Hematopoietic multipotent progenitor cell treated with erythropoietin and hydrocortisone succinate and interleukin-3 and kit ligand, for 8 days (in vitro differentiated cells): ENCODE measurements at regions not wholly inside any gene's neighbourhood (a gene's known extent, or its start where the extent isn't known, plus 50 kb on each side); places are given as distances from the start of the nearest gene placed in this dataset.
"Not testable (repeated sequence)": the region's sequence is repeated elsewhere in the genome, so short reads cannot be mapped to it uniquely, and the experiment has no call there.

Source experiments
- DNase-seq: peaks from one replicate; pipeline ENCODE4 v3.0.0-alpha.2; 2015

DNA sequence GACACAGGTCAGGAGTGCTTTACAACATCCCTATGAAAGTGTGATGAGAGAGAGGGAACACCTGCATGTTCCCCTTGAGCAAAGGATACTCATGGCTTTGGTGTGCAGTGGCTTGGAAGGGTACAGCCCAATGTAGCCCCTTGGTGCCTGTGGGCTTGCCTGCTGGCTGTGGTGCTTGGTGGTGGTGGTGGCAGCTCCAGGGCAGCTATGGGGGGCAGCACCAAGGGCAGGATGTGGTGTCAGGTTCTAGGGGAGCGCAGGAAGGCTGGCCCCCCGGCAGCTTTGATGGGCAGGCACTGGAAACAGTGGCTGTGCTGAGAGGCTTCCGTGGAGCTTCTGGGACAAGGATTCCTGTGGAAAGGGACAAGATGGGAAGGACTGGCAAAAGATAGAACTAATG, 464.0 kb upstream of the ZMIZ1 start:
- DNase-seq, result no peak

DNA sequence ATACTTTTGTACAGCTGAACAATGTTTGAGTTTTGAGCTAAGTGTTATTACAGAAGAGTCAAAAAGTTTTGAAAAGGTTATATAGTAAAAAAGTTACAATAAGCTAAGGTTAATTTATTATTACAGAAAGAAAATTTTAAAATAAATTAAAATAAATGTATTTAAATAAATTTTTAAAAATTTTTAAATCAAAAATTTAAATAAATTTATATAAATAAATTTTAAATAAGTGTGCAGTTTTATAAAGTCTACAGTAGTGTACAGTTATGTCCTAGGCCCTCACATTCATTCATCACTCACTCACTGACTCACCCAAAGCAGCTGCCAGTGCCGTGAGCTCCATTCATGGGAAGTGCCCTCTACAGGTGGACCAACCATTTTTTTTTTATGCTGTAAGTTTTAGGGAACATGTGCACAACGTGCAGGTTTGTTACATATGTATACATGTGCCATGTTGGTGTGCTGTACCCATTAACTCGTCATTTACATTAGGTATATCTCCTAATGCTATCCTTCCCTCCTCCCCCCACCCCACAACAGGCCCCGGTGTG, 462.9 kb upstream of the ZMIZ1 start:
- peak; percentile 11 for DNase-seq

DNA sequence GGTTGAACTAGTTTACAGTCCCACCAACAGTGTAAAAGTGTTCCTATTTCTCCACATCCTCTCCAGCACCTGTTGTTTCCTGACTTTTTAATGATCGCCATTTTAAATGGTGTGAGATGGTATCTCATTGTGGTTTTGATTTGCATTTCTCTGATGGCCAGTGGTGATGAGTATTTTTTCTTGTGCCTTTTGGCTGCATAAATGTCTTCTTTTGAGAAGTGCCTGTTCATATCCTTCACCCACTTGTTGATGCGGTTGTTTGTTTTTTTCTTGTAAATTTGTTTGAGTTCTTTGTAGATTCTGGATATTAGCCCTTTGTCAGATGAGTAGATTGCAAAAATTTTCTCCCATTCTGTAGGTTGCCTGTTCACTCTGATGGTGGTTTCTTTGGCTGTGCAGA, 462.0 kb upstream of the ZMIZ1 start:
- DNase-seq, result not testable (repeated sequence)

DNA sequence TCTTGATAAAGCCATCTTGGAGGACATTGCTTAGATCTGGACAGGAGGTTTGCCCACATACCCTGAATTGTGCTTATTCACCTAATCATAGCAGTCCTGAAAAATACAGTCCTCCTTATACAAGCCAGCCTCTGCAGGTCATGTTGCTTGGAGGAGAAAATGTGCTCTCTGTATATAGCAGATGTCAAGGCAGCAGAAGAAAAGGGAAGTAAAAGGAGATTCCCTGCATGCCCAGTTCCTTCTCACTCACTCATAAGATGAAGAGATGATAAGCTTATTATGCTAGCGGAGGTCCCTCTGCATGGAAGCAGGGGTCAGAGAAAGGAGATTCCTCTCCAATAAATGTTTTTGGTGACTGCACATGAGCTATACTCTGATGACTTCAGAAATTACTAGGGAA, 458.8 kb upstream of the ZMIZ1 start:
- DNase-seq, result no peak

DNA sequence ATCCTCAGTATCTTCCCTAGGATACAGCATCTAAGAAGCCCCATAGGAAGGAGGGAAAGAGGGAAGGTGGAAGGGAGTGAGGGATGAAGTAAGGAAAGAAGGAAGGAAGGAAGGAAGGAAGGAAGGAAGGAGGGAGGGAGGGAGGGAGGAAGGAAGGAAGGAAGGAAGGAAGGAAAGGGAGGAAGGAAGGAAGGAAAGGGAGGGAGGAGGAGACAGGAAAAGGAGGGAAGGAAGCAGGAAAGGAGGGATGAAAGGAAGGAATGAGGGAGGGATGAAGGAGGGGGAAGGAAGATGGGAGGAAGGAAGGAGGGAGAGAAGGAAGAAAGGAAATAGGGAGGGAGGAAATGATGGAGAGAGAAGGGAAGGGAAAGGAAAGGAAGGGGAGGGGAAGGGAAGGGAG, 455.6 kb upstream of the ZMIZ1 start:
- DNase-seq, result no peak

DNA sequence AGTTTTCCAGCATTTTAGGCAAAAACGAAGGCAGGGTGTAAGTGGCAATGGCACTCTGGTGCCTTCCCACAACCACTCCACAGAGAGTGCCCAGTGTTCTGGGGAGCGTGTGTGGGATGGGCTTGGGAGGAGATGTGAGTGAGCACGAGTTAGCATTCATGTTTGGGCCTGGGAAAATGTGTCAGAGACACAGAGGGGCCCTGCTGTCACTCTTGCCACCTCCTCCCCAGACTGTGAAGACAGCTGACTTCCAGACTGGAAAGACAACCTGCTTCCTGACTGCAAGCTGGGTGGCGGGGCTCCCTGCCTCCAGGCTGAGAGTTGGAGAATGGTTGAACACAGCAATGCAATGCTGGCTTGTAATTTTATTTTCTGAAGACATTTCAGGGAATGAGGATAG, 454.5 kb upstream of the ZMIZ1 start:
- DNase-seq, result no peak

DNA sequence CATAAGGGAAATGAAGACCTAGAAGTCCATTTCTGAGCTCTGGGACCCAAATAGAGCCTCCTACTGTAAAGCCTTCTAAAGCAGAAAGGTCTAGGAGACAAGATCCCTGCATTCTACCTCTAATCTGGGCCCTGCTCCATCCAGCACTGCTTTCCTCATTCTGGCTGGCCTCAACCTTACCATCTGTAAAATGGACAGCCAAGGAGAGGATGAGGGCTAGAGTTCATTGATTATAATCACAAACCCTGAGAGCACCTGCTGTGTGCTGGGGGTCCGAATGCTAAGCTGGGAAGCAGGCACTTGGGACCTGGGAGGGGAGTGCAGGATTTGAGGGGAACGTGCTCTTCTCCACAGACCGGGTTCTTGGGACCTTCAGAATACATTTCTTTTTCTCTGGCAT, 454.0 kb upstream of the ZMIZ1 start:
- no peak for DNase-seq

DNA sequence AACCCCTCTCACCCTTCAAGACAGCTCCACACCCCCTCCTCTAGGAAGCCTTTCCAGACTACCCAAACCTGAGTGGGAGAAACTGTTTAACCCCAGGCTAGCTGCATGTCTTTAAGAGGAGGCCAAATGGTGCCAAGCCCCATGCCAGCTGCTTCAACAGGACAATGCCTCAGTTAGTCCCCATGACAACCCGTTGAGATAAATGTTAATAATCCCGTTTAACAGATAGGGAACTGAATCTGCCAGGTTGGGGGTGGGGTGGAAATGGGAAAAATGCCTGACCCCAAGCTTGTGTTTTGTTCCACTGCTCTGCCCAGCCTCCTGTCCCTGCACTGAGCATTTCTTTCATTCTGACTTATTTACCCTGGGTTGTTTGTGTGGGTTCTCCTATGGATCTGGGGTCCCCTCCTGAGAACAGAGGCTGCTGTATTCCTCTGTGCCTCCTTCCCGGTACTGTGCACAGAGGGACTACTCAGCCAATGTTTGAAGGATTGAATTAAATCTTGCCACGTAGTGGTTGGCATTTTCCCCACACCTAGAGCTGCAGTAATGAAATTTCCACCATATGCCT, 452.6 kb upstream of the ZMIZ1 start:
- no peak for DNase-seq

DNA sequence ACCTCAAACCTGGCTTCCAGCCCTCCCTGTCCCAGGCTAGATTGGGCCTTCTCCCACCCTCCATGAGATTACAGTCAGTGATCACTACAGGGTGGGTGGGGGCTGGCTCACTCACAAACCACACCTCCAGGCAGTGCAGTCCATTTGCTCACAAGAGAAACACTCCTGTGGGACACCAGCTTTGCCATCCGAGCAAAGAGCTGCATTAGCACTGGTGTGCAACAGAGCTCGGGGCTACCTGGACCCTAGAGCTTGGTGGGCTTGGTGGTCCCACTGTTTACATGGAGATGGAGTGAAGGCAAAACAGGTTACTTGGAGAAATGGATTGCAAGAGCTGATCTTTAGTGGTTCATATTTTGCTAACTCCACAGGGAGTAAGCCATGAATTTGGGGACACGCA, 451.7 kb upstream of the ZMIZ1 start:
- DNase-seq, result no peak

DNA sequence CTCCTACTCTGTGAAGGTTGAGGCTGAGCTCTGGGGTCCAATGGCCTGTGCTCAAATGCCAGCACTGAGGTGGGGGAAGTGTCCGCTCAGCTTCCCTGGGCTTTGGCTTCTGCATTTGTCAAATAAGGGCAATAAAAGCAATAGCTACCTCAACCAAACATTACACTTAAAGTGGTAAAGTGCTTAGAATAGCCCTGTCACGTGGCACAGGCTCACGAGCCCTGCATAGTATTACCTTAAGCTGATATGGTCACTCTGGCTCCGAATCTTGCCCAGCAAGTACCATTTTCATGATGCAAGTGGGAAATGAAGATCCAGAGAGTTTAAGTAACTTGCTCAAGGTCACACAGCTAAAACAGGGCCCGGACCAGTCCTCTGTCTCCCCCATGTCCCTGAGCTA, 451.1 kb upstream of the ZMIZ1 start:
- no peak for DNase-seq

DNA sequence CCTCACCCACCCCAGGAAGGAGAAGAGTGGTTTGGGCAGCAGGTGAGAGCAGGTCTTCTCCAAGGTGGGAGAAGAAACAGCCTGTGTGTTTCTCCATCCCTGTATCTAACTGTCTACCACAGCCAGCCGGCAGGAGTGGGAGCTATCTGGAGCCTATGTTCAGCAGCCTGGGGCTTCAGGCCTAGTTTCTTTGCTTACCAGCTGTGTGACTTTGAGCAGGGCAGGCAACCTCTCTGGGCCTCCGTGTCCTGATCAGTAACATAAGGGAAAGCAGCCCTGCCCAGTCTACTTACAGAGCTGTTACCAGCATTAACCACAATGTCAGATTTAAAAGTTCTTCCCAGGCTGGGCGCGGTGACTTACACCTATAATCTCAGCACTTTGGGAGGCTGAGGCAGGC, 450.7 kb upstream of the ZMIZ1 start:
- DNase-seq, result no peak

DNA sequence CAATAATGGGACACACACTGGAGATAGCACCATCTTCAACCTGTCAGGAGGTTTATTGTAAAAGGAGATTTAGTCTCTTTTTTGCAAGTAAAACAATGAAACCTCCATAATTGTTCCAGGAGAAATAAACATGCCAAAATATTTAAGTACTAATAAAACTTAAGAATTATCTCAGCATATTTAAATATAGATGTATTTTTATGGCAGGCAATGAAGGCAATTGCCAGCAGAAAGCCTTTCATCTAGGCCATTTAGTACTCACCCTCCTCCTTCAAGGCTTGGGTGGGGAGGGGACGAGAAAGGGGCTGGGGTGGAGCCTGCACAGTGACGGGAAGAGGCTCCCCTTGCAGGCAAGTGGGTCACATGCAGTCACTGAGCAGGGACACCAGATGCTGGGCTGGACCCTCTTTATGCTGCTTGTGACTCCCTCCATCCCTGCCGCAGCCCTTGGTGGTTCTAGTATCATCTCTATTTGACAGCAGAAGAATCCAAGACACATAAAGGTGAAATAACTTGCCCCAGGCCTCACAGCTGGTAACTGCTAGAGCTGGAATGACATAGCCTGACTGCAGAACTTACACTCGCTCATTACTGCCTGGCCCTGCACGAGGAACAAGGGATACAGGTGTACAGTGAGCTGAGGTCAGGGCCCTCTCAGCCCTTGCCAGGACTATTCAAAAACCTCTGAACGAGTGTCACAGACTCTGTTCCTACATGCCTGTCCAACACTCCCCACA, 449.5 kb upstream of the ZMIZ1 start:
- no peak for DNase-seq

DNA sequence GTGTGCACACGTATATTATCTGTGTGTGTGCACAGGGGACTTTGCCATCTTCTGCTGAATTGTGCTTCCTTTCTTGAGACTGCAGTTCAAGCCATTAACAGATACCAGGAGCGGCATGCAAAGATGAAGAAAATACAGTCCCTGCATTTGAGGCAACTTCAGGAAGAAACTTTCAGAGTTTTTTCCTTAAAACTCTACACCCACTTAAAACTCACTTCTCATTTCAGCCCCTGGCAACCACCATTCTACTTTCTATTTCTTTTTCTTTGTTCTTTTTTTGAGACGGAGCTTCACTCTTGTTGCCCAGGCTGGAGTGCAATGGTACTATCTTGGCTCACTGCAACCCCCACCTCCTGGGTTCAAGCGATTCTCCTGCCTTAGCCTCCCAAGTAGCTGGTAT, 448.9 kb upstream of the ZMIZ1 start:
- DNase-seq, result no peak

DNA sequence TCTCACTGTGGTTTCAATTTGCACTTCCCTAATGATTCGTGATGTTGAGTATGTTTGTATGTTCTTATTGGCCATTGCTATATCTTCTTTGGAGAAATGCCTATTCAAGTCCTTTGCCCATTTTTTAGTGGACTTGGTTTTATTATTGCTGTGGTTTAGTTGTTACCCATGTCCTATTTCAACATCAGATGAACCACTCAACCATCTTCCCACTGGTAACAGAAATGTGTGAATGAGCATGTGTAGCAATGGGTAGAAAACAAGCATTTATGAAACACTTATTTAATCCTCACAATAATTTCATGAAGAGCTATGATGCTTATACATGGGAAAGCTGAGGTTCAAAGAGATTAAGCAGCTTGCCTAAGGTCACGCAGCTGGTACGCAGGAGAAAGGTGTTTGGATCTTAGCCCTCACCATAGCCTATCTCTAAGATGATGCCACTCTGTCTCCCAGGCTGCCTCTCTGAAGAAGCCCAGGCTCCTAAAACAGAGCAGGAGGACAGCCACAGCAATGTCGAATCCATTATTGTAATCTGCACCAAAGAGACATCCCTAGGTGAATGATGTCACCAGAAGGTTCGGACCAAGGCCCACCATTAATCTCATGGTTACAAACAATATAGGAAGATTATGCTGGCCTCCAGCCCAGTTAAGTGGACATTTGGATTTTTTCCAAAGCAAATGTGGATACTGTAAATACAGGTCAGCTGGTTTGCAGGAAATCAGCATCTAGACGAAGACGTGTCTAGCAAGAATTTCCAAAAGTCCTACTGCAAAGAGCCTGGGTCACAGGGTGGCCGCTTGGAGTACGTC, 447.6 kb upstream of the ZMIZ1 start:
- no peak for DNase-seq

DNA sequence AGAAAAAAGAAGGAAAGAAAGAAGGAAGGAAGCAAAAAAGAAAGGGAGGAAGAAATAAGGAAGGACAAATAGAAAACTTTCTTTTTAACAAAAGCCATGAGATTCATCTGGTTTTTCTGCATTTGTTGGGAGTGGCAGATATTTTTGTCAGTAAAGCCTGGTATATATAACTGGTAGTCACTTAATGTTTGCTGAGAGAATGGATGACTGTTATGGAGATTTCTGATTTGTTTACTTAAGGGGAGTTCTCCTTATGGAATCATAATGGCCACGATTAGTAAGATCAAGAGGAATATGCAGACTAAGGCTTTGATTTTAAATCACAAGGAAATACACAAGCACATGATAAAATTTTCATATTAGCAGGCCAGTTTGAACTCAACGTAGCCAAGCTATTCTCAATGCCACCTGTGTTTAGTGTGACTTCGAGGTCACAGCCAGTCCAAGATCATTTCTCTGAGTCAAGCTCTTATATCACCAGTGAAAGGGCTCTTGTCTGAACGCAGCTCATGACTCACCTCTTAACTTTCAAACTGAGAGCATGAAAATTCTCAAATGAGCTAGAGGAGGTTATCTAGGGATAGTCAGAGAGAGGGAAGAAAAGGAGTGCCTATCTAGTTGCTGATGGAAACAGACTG, 445.1 kb upstream of the ZMIZ1 start:
- no peak for DNase-seq

DNA sequence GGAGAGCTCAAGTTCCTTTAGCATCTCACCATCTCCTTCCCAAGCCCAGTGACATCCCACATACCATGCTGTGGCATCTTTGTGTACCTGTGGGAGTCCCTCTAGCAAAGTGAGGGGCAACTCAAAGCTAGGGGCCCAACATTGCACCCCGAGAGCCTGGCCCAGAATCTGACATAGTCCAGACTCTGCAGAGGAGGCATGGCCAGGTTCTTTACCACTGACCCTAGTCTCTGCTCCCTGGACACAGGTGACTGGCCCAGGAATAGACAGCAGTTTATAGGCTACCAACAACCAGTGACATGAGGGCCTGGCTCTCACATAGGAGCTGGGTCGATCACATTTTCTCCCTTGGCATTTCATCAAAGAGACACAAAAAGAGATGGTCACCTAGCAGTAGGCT, 444.0 kb upstream of the ZMIZ1 start:
- no peak for DNase-seq

DNA sequence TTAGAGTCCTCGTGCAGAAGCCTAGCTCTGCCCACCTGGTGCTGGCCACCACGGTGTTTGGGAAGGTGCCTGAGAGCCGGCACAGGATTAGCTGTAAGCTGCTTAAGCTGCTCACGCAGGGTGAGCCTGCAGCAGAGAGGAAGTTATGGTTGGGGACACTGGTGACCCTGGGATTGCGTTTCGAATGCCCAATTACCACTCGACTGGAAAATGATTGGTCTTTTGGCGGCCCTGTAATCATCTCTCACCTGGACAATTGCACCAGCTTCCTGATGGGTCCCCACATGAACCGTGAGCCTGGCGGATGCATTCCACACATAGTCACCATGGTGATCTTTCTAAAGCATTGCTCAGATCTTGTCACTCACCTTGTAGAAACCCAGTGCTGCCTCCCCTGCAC, 442.3 kb upstream of the ZMIZ1 start:
- DNase-seq, result no peak

DNA sequence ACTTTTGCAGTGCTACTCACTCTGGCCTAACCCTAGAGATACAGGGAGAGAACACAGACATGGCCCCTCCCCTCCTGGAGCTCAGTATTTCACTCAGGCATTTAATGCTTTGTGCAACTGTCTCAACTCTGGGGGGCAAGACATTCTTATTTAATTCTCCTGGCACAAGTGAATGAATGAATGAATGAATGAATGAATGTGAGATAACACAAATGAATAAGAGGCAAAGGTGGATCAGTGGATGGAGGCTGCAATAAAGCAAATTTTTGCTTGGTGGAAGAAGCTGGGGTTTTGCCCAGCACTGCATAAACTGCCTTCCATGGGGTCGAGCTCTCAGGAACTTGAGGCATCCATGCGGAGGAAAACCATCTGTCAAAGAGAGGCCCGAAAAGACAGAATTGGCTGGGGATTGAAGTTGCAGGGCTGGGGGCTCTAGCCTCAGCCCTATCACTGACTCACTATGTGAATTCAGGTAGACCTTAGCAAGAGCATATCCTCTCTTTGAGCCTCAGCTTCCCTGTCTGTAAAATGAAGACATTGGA, 441.4 kb upstream of the ZMIZ1 start:
- no peak for DNase-seq

DNA sequence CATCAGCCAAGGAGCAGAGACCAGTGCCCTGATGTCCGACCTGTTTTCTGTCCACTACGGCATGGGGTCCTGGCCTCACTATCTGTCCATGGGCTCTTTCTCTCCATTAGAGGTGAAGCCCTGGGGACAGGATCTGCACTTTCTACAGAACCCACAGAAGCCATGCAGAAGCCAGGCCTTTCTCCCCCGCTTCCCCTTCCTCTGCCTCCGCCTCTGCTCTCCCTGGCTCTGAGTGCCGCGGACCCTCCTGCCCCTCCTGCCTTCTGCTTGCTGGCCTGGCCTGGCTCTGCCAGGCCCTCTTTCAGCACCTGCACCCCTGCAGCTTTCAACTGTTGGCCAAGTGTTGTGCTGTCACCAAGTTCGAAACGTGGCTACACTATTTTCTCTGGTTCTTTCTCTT, 439.8 kb upstream of the ZMIZ1 start:
- no peak for DNase-seq

DNA sequence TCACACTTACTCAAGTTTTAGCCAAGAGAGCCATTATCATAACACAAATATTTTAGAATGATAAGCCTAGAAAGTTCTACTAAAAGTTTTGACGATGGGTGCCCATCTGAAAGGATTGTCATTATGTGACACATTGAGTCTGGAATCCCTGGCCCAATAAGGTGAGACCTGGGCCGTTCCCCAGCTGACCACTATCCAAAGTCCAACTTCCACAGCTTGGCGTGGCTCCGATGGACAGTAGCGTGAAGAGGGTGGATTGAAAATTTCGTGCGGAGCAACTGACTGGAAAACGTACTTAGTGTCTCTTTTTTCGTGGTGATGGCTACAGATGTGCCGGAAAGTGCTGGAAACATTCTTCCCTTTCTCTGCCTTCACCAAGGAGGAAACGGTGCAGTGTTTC, 439.0 kb upstream of the ZMIZ1 start:
- DNase-seq, result no peak

DNA sequence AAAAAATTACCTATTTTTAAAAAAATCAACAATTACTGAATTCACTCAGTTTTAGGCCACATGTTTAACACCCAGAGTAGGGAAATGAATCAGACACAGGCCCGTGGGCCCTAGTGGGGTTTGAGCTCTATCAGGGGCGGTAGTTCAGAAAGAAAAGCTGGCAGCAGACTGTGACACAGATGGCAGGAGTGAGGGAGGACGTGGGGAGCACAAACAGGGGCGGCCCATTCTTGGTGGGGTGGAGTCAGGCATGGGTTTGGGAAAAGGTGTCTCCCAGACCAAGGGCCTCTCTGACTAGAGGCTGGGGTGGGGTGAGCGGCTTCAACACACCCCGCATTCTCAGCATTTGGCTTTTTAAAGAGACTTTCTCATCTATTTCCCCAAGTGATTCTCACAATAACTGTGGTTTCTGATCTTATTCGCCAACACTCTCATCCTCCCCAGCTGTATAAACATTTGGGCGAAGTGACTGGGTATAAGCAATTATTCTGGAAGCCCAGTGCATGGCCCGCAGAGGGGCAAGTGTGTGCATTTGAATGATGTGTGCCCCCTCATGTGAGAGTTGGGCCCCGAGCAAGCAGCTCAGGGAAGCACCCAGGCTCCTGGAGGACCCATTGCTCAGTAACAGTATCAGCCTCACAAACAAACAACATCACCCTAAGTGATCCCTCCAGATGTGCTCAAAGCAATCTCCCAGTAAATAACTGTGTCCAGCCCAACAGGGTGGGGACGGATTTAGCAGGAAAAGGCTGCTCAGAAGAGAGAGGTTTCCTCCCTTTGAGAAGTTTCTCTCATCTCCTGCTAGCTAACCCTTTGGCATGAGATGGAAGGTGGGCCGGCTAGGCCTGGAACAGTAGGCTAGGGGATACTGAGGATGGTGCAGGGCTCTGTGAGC, 437.6 kb upstream of the ZMIZ1 start:
- no peak for DNase-seq

DNA sequence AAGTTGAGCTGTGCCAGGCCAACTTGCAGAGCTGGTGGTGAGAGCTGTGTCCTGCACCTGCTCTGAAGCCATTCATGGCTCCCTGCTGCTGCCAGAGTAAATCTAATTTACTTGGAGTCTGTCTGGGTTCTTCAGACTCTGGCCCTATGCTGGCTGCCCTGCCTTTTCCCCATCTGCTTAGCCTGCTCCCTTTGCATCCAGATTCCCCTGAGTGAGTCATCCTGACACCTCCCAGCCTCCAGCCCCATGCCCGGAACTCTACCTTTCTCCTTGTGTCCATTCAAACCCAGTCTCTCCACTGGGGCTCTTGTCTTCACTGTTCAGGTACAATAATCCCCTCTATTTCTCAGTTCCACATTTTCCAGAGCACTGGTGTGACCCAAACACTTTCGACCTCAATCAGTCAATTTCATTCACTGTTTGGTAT, 434.4 kb upstream of the ZMIZ1 start:
- no peak for DNase-seq
